ENCODE measurements at regions not wholly inside any gene's neighbourhood (a gene's known extent, or its start where the extent isn't known, plus 50 kb on each side); places are given as distances from the start of the nearest gene placed in this dataset.

DNA sequence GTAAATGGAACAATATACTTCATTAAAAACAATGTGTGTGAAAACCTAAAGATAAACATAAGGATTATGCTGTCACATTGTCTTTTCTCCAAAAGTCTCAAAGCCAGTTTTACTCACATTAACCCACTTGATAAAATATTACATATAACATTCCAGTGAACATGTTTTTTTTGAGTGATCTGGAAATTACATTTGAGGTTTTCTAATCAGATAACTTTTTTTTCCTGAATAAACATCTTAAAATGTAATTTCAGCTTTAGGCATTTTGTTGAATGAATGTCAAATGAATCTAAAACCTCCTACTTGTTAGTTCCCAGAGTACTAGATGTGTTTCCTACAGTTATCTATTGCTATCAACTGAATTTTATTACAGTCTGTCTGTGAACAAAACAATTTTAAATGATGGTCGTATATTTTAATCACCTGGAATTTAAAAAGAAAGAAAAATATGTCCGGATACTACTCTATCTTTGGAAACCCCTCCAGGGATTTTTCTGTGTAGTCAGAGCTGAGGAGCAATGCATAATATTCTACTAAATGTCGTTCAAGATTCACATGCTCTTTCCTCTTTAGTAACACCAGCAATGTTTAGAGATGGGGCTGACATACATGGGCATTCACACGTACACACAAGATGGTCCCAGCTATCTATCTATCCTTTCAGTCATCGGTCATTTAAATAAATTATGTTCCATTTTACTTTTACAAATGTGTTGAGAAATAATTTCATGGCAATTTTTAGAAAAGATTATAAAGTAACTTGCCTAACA is 283.9 kb downstream of the KLF12 start:
- no peak for DNase-seq (ENCODE audit: low spot score)

DNA sequence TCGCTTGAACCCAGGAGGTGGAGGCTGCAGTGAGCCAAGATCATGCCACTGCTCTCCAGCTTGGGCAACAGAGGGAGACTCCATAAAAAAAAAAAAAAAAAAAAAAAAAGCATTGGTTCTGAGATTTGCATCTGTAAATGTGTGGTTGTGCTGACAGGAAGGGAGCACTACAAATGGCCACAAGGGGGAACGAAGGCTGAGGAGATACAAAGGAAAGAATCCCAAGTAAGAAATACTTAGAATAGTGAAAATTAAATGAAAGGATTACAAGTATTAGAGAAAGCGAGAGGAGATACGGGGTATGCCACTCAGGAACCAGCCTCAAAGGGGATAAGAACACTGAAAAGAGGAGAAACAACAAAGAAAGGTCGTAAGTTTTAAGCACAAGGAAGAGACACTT is 284.9 kb downstream of the KLF12 start:
- peak; percentile 78 for DNase-seq (ENCODE audit: low spot score)

DNA sequence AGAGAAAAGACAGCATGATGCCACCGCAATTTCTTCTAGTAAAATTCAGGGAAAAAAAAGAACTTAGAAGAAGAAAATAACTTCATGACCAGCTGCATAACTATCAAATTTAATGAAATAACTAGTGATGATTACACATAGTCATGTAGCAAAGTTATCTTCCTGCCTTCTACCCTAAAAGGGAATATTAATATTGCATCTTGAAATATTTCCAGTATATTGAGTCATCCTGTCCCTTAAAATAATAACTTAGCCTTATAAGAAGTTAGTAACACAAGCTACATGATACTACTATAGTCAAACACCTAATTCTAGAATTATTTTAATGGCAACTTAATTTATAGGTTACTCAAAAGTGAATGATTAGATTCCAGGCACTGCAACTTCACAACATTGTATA is 289.2 kb downstream of the KLF12 start:
- DNase-seq (ENCODE audit: low spot score): no peak

DNA sequence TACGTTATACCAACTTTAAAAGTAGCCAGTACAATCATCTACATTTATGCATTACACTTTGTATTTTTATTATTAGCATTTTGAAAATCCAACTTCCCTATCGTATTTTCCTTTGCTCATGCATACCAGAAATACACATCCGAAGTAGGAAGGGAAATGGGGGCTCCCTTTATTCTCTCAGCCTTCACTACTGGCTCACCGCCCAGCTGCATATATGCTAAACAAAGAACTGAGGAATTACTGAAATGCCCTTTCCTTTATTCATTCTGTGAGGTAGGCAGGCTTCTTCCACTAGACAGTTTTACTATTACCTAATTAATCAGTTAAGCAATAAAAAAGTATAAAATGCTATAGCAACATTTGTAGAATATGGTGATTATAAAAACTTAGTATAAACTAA is 291.6 kb downstream of the KLF12 start:
- no peak for DNase-seq (ENCODE audit: low spot score)

DNA sequence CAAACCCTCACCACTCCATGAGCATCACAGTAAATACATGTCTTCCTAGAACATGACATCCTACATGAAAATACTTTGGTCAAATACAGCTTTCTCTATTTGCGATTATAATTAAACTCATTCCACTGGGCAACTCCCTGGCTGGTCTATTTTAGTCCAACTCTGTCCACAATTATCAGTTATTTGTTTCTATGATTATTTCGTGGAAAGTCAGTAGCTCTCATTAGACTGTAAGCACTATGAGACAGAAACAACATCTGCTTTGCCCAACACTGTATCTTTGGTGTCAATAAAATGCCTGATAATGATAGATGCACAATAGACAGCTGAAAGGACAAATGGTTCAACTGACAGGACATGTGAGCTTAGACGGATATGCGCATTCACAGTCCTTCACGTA is 292.0 kb downstream of the KLF12 start:
- DNase-seq (ENCODE audit: low spot score): no peak

DNA sequence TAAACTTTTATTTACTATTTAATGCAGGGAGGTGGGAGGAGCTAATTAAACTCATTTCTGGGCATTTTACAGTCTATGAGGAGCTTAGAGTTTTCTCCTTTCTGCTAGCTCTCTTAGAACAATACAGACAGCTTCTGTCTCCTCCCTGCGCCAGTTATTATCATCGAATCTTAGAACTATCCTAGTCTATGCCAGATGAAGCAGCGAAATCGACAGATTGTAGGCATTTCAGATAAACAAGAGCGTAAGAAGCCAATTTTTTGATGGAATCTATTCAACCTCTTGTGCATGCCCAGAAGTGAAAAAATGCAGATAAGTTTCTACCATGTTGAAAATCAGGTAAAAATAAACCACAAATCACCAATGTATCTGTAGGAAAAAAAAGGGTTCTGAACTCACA is 297.1 kb downstream of the KLF12 start:
- no peak for DNase-seq (ENCODE audit: low spot score)

DNA sequence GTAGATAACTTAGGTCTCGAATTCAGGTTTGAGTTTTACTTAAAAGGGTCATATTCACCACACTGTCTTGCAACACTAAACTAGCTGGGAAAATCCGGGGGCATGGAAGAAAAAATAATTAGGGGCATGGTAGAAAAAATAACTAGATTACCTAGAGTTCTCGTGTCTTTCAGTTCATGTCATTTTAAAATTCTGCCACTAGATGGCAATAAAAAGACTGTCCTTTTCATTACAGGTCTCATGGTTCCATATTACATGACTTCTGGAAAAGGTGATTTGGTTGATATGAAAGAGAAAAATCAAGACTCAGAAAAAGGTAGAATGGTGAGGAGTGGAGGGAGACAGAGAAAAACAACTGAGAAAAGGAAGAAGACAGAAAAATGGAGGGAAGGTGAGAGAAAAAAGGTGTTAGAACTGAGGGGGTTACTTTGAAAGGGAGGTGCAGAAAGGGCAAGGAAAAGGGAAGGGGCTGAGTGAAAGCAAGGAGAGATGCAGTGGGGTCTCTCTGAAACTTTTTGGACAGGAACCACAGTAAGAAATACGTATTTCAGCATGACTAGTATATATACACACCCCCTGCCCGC is 299.0 kb downstream of the KLF12 start:
- DNase-seq (ENCODE audit: low spot score): peak; percentile 82

DNA sequence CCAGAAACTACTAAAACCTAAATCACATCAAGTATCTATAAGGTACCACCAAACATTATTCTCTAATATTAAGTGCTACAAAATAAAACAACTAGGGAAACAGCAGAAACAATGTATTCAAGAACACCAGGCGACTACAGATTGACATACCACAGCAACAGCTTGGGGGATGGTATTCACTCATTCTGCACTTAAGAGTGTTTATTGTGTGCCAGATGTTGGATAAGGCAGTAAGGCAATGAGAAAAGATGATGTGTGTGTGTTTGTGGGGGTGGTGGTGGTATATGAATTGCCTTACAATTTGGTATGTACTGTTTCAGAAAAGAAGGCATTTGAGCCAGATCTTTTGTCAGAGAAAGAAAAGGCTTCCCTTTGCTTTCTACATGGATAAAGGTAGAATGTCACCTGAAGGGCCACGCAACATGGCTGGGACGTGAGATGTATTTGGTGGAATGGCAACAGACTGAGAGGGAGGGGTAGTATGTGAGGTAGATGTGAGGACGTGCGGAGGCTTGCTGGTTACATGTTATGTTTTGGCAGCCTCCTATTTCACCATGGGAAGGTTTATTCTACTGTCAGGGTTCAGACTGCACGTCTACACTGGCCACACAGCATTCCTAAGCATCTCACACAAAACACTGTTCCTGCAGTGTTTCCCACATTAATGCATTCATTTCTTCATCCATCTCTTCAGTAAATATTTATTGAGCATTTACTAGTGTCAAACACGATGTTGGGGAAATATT is 300.7 kb downstream of the KLF12 start:
- no peak for DNase-seq (ENCODE audit: low spot score)

DNA sequence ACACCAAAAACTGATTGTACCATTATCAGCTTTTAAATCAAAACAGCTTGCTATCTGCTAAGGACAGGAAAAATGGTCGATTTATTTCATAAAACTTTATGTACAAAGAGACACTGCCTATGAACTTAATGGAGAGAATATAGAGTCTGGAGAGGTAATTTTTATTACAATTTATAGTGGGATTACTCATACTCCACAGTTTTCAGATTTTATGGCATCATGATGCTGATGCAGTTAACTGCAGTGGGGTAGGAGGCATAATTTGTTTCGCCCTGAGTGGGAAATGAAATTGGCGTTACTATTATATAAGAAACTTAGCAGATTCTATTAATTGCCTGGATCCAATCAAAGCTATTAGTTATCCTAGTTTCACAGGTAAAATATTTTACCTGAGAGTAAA is 301.4 kb downstream of the KLF12 start:
- DNase-seq (ENCODE audit: low spot score): no peak

DNA sequence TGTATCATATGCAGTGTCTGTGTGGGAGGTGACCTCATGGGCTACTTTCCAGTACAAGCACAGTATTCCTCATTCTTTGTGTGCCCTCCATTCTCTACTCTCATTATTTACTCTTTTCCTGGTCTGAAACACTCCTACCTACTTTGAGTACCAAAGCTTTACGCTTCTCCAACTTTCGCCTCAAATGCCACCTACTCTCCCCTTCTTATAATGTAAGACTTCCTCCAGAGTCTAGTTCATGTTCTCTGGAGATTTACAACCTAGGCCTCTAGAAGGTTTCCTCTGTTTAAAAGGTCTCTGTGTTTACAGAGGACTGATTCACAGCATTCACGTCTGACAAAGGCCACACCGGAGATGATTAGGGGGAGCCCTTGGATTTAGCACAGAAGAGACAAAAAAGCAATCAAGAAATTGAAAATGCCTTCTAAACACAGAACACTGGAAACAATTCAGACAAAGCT is 302.0 kb downstream of the KLF12 start:
- DNase-seq (ENCODE audit: low spot score): no peak

DNA sequence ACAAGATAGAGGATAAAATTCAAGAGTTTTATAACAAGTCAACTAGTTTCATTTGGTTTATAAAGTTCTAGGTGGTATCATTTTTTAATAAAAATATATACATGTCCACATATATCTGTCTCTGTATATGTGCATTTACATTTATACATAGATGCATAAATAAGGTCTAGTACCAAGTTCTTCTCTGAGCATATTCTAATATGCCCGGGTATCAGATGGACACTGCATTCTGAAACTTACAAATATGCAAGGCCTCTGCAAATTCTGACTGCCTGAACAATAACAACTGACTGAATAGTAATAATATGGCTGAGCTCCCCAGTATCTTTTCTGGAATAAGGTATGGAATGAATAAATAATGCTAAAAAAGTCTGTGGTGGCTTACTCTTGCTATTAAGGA is 304.8 kb downstream of the KLF12 start:
- DNase-seq (ENCODE audit: low spot score): no peak

DNA sequence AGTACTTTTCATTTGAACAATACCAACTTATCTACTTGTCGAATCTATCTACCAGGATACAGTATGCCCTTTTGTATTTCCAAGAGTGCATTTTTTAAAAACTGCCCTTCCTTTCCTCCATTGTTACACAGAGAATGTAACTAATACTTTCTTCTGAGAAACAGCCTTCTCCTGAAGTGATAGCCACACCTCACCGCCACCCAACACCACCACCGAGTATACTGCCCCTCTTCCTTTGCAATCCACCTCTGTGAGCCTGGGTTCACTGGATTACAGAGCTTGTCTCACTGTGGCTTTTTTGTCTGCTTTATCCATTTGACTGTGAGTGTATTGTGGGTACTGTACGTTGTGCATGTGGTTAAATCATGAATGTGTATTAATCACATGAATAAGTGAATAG is 305.4 kb downstream of the KLF12 start:
- no peak for DNase-seq (ENCODE audit: low spot score)

DNA sequence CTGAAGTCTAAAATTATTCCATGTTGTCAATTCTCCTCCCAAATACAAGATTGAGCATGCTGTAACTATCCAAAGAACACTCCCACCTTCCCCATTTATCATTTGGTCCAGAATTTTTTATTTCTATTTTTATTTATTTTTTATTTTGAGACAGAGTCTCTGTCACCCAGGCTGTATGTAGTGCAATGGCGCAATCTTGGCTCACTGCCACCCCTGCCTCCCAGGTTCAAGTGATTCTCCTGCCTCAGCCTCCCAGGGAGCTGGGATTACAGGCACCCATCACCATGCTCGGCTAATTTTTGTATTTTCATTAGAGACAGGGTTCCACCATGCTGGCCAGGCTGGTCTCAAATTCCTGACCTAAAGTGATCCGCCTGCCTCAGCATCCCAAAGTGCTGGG is 306.8 kb downstream of the KLF12 start:
- no peak for DNase-seq (ENCODE audit: low spot score)

DNA sequence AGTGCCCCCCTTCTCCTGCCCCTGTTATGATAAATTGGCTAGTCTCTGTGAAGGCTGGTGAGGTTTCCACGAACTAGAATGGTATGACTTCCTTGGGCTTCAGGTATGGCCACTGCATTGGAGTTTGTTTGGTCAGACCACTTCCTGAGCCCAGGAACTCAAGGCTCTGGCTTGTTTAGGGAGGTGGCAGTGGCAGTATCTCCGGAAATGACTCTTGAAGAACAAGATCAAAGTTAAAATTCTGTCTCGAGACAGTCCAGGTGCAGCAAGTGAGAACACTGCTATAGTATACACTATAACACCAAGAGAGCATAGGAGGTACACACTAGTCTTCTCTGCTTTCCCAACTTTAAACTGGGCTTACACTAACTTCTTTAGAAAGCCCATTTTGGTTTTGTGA is 309.1 kb downstream of the KLF12 start:
- DNase-seq (ENCODE audit: low spot score): no peak

DNA sequence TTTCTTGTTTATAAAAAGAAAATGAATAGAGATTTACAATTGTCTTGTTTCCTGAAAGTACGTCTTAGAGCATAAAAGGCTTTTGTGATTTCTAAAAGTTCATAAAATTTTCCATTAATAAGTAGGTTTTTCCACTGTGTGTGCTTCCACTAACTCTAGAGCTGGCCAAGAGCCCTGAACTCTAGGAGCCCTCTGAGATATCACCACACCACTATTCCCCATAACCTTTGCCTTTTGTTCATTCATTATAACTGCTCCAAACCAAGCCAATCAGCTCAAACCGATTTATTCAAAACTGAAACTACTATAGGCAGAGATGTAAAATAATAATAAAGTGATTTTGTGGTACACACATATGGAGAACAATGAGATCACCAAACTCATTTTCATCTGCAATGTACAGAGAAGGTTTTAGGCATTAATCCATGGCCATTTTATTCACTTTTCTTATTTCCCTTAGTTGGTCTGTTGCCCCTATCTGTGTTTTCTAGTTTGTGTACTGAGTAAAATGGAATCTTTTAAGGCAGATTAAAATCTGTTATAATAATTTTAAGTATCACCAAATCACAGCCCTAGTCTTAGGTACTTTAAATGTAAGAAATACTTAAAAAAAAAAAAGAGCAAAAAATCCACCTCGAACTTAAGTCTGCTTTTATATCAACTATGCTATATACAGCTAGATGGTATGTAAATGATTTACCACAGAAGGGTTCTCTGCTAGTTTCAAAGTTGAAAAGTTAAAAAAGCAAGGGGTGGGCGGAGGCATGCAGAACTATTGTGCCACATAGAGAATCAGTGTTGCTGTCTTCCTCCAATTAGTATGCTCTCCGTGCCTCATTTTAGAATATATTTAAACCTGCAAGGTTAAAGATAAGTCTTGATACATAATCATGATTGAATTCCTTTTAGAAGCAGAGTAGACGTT is 311.3 kb downstream of the KLF12 start:
- no peak for DNase-seq (ENCODE audit: low spot score)

DNA sequence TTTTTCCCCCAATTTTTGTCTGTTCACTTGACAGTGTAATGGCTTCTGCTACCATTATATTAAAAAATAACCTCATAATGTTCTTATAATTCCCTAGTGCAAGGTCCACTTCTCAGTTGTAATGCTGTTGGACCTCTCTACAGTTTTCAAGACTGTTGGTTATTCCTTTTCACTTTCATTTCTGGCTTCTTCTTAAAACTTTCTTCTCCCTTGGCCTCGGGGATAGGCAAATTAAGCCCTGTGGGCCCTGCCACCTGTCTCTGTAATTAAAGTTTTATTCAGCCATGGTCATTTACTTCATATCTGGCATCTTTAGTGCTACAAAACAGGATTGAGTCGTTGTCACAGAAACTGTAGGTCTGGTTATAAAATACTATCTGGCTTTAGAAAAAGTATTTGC is 313.5 kb downstream of the KLF12 start:
- DNase-seq (ENCODE audit: low spot score): no peak

DNA sequence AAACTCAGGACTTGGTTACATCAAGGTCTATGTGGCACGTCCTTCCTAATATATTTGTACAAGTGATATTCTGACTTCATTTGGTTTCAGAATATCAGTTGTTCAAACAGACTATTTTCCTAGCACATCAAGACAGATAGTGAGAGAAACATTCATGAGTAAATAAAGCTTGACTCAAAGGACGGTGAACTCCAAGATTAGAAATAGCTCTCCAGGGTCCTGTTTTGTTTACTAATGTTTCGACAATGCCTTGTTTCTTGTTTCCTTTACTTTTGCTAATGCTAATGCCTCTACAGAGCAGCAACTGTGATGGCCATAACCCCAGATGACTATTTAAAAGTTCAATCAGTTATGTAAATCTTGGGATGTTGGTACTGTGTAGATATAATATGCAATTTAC is 313.9 kb downstream of the KLF12 start:
- no peak for DNase-seq (ENCODE audit: low spot score)

DNA sequence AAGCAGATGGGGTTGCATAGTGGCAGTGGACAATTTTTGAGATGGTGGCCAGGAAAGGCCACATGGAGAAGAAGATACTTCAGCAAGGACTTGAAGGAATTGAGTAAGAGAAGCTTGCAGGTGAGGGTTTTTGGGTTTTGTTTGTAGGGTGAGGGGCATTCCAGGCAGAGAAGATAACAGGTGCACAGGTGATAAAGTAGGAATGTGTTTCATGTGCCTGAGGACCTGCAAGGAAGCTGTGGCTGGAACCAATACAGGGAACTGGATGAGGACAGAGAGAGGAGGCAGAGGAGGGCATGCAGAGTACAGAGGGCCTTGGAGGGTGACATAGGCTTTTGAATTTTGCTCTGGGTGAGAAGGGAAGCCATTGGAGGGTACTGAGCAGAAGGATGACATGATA is 314.5 kb downstream of the KLF12 start:
- no peak for DNase-seq (ENCODE audit: low spot score)

DNA sequence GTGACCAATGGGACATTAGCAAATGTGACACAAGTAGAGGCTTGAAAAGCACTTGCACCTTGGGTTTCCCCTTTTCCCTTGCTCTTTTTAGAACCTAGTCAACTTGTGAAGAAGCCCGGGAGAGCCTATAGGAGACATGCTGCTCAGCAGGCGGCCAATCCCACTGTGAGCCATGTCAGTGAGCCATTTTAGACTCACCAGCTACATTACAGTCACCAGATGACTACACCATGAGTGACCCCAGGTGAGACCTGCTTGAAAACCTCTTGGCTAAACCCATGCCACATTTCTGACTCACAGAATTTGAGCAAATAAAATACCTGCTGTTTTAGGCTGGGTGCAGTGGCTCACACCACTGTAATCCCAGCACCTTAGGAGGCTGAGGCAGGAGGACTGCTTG is 317.5 kb downstream of the KLF12 start:
- DNase-seq (ENCODE audit: low spot score): no peak

DNA sequence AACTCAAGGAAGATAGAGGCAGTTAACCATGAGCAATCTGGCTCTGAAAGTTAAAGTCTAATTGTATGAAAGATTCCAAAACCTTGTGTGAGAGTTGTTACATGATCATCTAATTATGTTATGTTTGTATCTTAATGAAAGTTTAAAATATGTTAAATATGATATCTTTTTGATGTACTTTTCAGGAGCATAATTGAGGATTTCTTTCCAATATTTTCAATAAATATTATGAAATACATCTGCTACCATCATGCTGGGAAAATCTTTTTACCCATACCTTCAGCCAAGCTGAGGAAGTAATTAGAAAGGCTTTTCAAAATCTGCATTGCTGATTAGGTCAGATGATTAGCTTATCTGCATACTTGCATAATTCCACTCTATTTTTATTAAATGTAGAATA is 318.4 kb downstream of the KLF12 start:
- no peak for DNase-seq (ENCODE audit: low spot score)

DNA sequence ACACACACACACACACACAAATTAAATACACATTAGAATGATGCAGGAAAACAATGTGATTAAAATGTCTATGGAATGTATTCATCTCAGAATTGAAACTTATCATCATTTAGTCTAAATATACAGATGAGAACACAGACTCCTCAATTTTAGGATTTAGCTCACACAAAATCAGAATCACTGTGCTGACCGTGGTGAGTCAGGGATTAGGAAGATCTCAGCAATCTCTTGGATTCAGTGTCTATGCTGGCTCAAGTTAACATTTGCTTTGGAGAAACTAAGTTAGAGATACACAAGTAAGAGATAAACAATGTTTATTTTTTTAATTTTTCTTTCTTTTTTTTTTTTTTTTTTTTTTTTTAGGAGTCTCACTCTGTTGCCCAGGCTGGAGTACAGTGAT is 323.6 kb downstream of the KLF12 start:
- DNase-seq (ENCODE audit: low spot score): no peak

DNA sequence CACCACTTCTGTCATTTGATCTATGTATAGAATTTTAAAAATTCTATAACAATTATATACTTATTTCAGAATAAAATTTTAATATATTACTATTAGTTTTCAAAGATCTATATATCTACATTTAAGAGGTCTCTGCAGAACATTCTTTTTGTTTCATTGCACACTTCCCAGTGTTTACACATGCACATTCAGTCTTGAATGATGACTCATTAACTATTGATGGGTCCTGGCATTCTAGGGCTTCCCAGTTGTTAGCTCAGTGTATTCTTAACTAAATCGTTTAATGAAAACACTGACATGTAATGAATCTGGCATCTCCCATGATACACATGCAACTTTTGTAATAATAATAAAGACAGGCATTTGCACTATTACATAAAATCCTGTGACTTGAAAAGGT is 324.6 kb downstream of the KLF12 start:
- DNase-seq (ENCODE audit: low spot score): peak; percentile 48

Data from HT-29 (cell line).